ENCODE measurements at regions not wholly inside any gene's neighbourhood (a gene's known extent, or its start where the extent isn't known, plus 50 kb on each side); places are given as distances from the start of the nearest gene placed in this dataset.

GRCh38 chr7:152910545-152911225 is 151.1 kb downstream of the ACTR3B start:
- TF ChIP-seq, protein P1, sequence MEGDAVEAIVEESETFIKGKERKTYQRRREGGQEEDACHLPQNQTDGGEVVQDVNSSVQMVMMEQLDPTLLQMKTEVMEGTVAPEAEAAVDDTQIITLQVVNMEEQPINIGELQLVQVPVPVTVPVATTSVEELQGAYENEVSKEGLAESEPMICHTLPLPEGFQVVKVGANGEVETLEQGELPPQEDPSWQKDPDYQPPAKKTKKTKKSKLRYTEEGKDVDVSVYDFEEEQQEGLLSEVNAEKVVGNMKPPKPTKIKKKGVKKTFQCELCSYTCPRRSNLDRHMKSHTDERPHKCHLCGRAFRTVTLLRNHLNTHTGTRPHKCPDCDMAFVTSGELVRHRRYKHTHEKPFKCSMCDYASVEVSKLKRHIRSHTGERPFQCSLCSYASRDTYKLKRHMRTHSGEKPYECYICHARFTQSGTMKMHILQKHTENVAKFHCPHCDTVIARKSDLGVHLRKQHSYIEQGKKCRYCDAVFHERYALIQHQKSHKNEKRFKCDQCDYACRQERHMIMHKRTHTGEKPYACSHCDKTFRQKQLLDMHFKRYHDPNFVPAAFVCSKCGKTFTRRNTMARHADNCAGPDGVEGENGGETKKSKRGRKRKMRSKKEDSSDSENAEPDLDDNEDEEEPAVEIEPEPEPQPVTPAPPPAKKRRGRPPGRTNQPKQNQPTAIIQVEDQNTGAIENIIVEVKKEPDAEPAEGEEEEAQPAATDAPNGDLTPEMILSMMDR (conservative IDR thresholded peaks at IDR 0.05; ENCODE audit: low read length), result no peak
- no peak for TF ChIP-seq EZH2phosphoT487 (IDR thresholded peaks at IDR 0.05; ENCODE audit: borderline replicate concordance, low read depth, low read length)
